Adipocyte (in vitro differentiated cells): ENCODE measurements at regions not wholly inside any gene's neighbourhood (a gene's known extent, or its start where the extent isn't known, plus 50 kb on each side); places are given as distances from the start of the nearest gene placed in this dataset.

Source experiments
- DNase-seq: peaks from one replicate; pipeline ENCODE4 v3.0.0-alpha.2; 2015; ENCODE audit warnings: low read depth
- H3K27me3 ChIP-seq: replicated peaks from 2 replicates; pipeline ENCODE4 v1.7.0; 2013; ENCODE audit warnings: mild to moderate bottlenecking, low read length, moderate library complexity; ENCODE audit not compliant: control insufficient read depth, insufficient read depth
- H3K36me3 ChIP-seq: 2 replicates; pipeline ENCODE4 v1.7.0; 2013; ENCODE audit warnings: low read length, mild to moderate bottlenecking, moderate library complexity; ENCODE audit not compliant: control insufficient read depth, insufficient read depth, severe bottlenecking
- H3K4me1 ChIP-seq: 2 replicates; pipeline ENCODE4 v1.7.0; 2013; ENCODE audit warnings: mild to moderate bottlenecking, low read length, moderate library complexity; ENCODE audit not compliant: control insufficient read depth, insufficient read depth
- H3K4me3 ChIP-seq: 2 replicates; pipeline ENCODE4 v1.7.0; 2013; ENCODE audit warnings: mild to moderate bottlenecking, low read length, moderate library complexity
- H3K9ac ChIP-seq: 2 replicates; pipeline ENCODE4 v1.7.0; 2013; ENCODE audit warnings: mild to moderate bottlenecking, low read length, moderate library complexity
- H3K9me3 ChIP-seq: 2 replicates; pipeline ENCODE4 v1.7.0; 2013; ENCODE audit warnings: mild to moderate bottlenecking, low read length, moderate library complexity; ENCODE audit not compliant: control insufficient read depth

DNA sequence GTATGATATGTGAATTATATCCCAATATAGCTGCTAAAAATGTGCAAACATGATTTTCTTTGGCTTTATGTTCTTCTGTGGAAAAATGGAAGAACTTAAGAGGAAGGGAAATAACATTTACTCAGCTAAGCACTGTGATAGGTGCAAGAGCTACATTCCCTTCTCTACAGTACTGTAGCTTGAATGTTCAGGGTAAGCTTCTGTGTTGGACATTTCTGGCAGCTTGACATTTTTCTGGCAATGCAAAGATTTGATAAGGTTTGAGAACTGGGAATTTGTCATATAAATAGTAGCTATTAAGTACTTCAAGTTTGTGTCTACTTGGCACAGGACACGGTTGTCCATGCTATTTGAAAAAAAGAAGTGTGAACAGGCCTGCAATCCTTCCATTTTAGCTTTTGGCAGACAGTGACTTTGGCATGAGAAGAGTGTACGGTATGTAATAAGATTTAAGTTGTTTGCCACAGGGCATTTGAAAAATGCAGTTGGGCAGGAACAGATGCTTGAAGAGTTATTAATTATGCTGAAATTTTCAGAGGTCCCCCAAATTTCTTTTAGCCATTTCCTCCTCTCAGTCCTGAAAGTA lies 77.6 kb downstream of the KIF4B start:
- no peak overlapping the region for H3K9ac ChIP-seq
- peaks cover 13% of the 10 kb centered on the region for H3K4me1 ChIP-seq
- peak; percentile 54 for DNase-seq
- H3K4me3 ChIP-seq, result no peak overlapping the region
- H3K36me3 ChIP-seq, result no peaks in the 10 kb centered on the region
- no peaks in the 10 kb centered on the region for H3K27me3 ChIP-seq
- H3K9me3 ChIP-seq, result no peaks in the 10 kb centered on the region

DNA sequence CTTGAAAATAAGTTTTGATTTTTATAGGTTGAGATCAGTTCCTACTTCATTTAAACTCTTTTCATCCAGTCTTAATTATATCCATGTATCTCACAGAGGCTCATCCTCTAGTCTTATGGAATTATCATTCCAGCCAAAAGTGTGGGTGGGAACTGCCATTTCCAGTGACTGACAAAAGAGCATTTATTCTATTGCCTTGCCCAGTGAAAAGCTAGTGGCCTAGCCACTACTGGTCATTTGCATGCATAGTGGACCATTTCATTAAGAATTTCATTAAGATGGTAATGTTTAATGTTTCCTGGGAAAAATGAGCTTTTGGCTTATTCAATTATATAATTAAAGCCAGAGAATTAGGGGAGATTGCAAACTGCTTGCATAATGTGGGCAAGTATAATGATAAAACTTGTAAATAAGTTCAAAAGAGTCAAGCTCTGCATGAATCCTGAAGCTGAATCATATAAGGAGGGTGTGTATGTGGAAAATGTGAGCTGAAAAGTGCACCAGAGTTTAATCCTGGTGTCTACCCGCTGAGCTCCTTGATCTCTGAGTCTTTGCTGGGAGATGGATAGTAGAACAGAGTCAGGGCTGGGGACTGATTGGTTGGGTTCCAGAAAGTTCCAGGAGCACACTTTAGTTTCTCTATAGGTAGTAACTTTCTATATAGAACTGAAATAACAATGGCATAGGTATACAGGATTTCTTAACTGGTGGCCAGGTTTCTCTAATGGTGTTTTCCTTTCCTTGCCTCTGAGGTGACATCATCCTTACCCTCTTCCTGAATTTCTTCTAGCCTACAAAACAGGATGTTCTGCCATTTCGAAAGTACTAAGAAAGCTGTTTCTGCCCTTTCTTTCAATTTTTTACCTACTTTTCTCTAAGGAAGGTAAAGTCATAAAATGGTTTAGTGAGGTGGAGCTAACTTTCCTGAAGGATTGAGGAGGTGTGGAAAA lies 78.5 kb downstream of the KIF4B start:
- no peaks in the 10 kb centered on the region for H3K27me3 ChIP-seq
- H3K9me3 ChIP-seq, result no peaks in the 10 kb centered on the region
- H3K9ac ChIP-seq, result no peak overlapping the region
- DNase-seq, result peak; percentile 7
- H3K4me3 ChIP-seq, result no peak overlapping the region
- no peaks in the 10 kb centered on the region for H3K36me3 ChIP-seq
- H3K4me1 ChIP-seq, result peaks cover 13% of the 10 kb centered on the region

DNA sequence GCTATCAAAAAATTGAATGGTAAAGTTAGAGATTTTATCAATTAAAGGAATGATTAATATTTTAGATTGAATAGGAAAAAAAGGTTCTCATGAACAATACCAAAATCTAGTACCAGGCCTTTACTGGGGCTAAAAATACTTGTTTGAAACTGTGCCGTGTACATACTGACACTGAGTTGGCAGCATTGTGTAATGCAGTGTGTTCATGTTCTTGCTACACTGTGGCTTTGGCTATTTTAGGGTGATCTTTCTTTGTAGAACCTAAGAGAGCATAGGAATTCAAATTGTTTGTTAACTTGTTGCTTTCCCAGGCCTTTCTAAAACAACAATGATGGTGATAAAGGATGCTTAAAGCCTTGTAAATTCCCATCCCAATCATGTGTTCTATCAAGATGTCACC lies 80.9 kb downstream of the KIF4B start:
- DNase-seq, result no peak
- Histone ChIP-seq H3K9ac (no peak overlapping the region), H3K9me3 (no peaks in the 10 kb centered on the region), H3K4me3 (no peak overlapping the region), H3K36me3 (no peaks in the 10 kb centered on the region), H3K27me3 (no peaks in the 10 kb centered on the region), H3K4me1 (peaks cover 13% of the 10 kb centered on the region)

DNA sequence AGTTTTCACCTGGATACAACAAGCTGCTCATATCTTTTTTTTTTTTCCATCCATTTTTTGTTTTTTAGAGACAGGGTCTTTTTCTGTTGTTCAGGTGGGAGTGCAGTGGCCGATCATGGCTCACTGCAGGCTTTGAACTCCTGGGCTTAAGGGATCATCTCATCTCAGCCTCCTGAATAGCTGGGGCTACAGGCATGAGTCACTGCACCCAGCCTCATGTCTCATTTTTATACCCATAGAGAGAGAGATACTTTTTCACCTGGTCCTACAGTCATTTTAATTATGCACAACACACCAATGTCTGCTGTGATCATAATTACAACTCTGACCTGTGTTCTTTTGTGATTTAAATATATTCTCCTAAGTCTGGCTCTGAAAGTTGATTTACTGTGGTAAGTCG lies 84.4 kb downstream of the KIF4B start:
- H3K9ac ChIP-seq, result no peak overlapping the region
- no peaks in the 10 kb centered on the region for H3K36me3 ChIP-seq
- DNase-seq, result no peak
- no peaks in the 10 kb centered on the region for H3K27me3 ChIP-seq
- H3K4me1 ChIP-seq, result no peaks in the 10 kb centered on the region
- no peaks in the 10 kb centered on the region for H3K9me3 ChIP-seq
- H3K4me3 ChIP-seq, result no peak overlapping the region

DNA sequence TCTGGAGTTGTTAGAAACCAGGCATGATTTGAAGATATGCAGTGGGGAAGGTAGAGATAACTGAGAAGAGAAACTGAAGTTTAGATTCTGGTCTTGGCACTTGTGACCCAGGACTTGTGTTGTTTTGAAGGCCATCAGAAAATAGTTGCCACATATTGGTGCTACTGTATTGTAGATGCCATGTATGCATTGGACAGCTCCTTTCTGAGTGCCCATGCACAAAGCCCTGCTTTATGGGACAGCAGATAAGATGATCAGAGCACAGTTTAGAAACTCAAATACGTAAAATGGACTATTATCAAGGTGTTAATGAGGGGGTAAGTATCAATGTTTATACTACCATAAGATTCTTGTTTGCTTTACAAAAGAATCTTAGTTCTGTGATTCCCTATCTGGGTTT lies 84.9 kb downstream of the KIF4B start:
- Histone ChIP-seq H3K9me3 (peaks cover 2% of the 10 kb centered on the region), H3K4me1 (no peaks in the 10 kb centered on the region), H3K36me3 (no peaks in the 10 kb centered on the region), H3K4me3 (no peak overlapping the region), H3K9ac (no peak overlapping the region), H3K27me3 (no peaks in the 10 kb centered on the region)
- no peak for DNase-seq

DNA sequence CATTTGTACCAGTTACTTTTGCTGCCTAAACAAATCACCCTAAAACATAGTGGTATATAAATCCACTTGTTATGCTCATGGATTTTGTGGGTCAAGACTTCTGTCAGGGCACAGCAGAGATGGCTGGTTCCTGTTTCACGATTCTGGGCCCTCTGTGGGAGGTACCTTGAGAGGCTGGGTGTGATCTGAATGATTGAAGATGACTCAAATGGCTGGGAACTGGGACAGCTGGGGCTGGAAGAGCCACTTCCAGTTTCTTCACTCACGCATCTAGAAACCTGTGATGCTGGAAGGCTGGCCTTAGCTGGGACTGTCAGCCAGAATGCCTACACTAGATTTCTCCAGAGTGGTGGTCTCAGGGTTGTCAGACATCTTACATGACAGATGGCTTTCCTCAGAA lies 88.1 kb downstream of the KIF4B start:
- H3K27me3 ChIP-seq, result no peaks in the 10 kb centered on the region

DNA sequence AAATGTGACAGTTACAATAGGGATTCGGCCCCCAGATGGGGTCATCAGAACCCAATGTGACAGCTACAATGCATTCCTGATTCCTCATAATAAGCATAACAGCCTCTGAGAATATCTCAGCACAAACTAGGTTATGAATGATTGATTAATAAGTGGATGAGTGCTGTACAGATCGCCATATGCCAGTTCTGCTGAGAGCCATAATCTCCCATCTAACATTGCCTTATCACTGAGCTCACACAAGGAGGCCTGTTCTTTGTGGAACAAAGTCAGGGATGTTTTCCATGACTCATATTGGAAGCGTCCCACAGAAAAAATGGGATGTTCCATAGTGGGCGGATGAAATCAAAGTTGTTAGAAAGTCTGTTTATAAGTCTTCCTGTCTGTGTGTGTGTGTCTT lies 89.6 kb downstream of the KIF4B start:
- DNase-seq, result no peak
- H3K4me3 ChIP-seq, result no peak overlapping the region
- H3K9me3 ChIP-seq, result peaks cover 2% of the 10 kb centered on the region

More for the DNA sequence above, 88.1 kb downstream of the KIF4B start:
- Histone ChIP-seq H3K4me3 (no peak overlapping the region), H3K9ac (no peak overlapping the region), H3K9me3 (peaks cover 2% of the 10 kb centered on the region), H3K36me3 (no peaks in the 10 kb centered on the region), H3K4me1 (no peaks in the 10 kb centered on the region)
- DNase-seq, result no peak

DNA sequence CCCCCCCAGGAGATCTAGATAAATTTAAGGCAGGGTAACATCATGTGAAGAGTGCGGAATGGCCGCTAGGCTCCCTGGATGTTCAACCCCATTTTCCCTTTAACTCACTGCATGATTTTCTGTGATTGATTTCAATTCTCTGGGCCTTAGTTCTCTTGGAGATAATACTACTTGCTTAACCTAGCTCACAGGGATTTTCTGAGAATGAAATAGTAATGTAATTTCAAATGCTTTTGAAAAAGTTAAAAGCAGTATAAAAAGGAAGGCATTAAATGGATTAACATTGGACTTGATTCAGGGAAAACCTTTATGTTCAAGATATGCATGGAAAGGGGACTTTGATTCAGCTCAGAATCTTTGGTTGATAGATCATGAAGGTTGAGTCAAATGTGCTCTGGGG lies 90.9 kb downstream of the KIF4B start:
- H3K4me3 ChIP-seq, result no peak overlapping the region
- no peaks in the 10 kb centered on the region for H3K36me3 ChIP-seq

More for the DNA sequence above, 89.6 kb downstream of the KIF4B start:
- no peaks in the 10 kb centered on the region for H3K27me3 ChIP-seq
- H3K9ac ChIP-seq, result no peak overlapping the region
- H3K36me3 ChIP-seq, result no peaks in the 10 kb centered on the region
- no peaks in the 10 kb centered on the region for H3K4me1 ChIP-seq

DNA sequence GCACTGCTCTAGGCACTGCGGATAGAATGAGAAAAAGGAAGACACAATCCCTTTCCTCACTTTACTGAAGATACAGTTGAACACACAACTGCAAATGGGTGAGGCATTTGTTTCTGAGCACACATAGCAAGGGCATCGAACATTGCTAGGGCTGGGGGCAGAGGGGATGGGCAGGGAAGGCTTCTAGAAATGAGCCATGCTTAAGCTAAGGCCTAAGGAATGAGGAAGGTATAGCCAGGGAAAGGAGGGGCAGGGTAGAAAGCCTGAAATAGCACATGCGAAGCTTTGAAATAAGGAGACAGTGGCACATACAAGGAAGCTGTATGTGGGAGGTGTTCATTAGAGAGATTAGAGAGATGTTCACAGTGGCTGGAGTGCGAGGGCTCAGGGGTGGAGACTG lies 92.7 kb downstream of the KIF4B start:
- H3K9ac ChIP-seq, result no peak overlapping the region
- H3K4me3 ChIP-seq, result no peak overlapping the region

More for the DNA sequence above, 90.9 kb downstream of the KIF4B start:
- DNase-seq, result no peak
- Histone ChIP-seq H3K27me3 (no peaks in the 10 kb centered on the region), H3K9ac (no peak overlapping the region), H3K9me3 (peaks cover 2% of the 10 kb centered on the region), H3K4me1 (no peaks in the 10 kb centered on the region)

DNA sequence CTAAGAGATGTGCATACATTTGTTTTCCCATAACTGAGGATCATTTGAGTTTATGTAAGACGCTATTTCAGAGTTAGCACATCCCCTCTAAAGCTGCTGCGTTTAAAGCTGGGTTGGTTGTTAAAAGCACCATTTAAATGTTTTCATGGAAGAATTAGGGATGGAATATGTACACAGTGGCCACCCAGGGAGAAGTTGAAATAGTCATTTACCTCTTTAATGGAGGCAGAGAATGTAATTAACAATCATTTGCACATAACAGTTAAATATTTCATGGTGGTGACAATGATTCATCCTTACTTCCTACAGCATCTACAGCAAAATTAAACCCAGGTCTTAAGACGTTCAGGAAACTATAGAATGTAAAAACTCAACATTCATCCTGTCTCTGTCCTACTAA lies 100.3 kb downstream of the KIF4B start:
- H3K36me3 ChIP-seq, result no peaks in the 10 kb centered on the region
- H3K9me3 ChIP-seq, result no peaks in the 10 kb centered on the region
- H3K4me1 ChIP-seq, result no peaks in the 10 kb centered on the region
- H3K27me3 ChIP-seq, result no peaks in the 10 kb centered on the region
- H3K9ac ChIP-seq, result no peak overlapping the region
- H3K4me3 ChIP-seq, result no peak overlapping the region
- DNase-seq, result no peak

More for the DNA sequence above, 92.7 kb downstream of the KIF4B start:
- H3K4me1 ChIP-seq, result no peaks in the 10 kb centered on the region
- H3K36me3 ChIP-seq, result no peaks in the 10 kb centered on the region
- H3K27me3 ChIP-seq, result no peaks in the 10 kb centered on the region
- DNase-seq, result no peak
- H3K9me3 ChIP-seq, result peaks cover 2% of the 10 kb centered on the region

DNA sequence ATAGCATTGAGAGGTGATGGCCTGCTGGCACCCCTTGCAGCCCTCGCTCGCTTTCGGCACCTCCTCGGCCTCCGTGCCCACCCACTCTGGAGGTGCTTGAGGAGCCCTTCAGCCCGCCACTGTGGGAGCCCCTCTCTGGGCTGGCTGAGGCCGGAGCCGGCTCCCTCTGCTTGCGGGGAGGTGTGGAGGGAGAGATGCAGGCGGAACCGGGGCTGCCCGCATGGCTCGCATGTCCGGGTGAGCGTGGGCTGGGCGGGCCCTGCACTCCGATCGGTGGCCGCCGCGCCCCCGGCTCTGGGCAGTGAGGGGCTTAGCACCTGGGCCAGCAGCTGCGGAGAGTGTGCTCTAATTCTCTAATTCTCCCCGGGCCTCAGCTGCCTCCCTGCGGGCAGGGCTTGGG lies 101.1 kb downstream of the KIF4B start:
- Histone ChIP-seq H3K4me1 (no peaks in the 10 kb centered on the region), H3K4me3 (no peak overlapping the region), H3K9ac (no peak overlapping the region), H3K27me3 (no peaks in the 10 kb centered on the region), H3K9me3 (no peaks in the 10 kb centered on the region), H3K36me3 (no peaks in the 10 kb centered on the region)
- DNase-seq, result no peak
